ENCODE measurements at regions not wholly inside any gene's neighbourhood (a gene's known extent, or its start where the extent isn't known, plus 50 kb on each side); places are given as distances from the start of the nearest gene placed in this dataset.

DNA sequence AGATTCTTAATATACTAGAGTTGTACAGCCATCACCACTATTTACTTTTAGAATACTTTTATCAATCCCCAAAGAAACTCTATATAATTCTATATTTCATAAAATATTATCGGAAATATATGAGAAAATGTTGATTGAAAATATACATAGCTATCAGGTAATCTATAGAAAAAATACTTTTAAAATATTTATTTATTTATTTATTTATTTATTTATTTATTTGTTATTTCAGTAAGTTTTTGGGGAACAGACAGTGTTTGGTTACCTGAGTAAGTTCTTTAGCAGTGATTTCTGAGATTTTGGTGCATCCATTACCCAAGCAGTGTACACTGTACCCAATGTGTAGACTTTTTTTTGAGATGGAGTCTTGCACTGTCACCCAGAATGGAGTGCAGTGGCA lies 206.6 kb upstream of the DAAM1 start:
- TF ChIP-seq RAD21 (IDR thresholded peaks at IDR 0.05; ENCODE audit: low read length) (no peak), ELF1 (IDR thresholded peaks at IDR 0.05) (no peak), SMC3 (IDR thresholded peaks at IDR 0.05; ENCODE audit: low read depth, low read length) (no peak), POLR2AphosphoS5 (IDR thresholded peaks at IDR 0.05; ENCODE audit: low read depth, low read length) (no peak)
- TF ChIP-seq, protein P1, sequence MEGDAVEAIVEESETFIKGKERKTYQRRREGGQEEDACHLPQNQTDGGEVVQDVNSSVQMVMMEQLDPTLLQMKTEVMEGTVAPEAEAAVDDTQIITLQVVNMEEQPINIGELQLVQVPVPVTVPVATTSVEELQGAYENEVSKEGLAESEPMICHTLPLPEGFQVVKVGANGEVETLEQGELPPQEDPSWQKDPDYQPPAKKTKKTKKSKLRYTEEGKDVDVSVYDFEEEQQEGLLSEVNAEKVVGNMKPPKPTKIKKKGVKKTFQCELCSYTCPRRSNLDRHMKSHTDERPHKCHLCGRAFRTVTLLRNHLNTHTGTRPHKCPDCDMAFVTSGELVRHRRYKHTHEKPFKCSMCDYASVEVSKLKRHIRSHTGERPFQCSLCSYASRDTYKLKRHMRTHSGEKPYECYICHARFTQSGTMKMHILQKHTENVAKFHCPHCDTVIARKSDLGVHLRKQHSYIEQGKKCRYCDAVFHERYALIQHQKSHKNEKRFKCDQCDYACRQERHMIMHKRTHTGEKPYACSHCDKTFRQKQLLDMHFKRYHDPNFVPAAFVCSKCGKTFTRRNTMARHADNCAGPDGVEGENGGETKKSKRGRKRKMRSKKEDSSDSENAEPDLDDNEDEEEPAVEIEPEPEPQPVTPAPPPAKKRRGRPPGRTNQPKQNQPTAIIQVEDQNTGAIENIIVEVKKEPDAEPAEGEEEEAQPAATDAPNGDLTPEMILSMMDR (IDR thresholded peaks at IDR 0.05): no peak
- TF ChIP-seq, protein P2, sequence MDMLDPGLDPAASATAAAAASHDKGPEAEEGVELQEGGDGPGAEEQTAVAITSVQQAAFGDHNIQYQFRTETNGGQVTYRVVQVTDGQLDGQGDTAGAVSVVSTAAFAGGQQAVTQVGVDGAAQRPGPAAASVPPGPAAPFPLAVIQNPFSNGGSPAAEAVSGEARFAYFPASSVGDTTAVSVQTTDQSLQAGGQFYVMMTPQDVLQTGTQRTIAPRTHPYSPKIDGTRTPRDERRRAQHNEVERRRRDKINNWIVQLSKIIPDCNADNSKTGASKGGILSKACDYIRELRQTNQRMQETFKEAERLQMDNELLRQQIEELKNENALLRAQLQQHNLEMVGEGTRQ (IDR thresholded peaks at IDR 0.05; ENCODE audit: borderline replicate concordance, low read depth, low read length): no peak
